GM10248 (cell line): ENCODE measurements at regions not wholly inside any gene's neighbourhood (a gene's known extent, or its start where the extent isn't known, plus 50 kb on each side); places are given as distances from the start of the nearest gene placed in this dataset.

Experiments used
- CTCF ChIA-PET: fragments of 300-600 bp; sonication (Branson Sonifier 250); formaldehyde crosslinking; extraction: SDS; loops from one replicate; lab custom pipeline; 2021; ENCODE audit warnings: antibody characterized with exemption; lab: Yijun Ruan, JAX
- POLR2A ChIA-PET: fragments of 350-650 bp; sonication (Branson Sonifier 250); formaldehyde crosslinking; extraction: SDS; loops from one replicate; lab custom pipeline; 2020; ENCODE audit warnings: antibody characterized with exemption; lab: Yijun Ruan, JAX
- DNase-seq: peaks from one replicate; pipeline ENCODE4 v3.0.0; 2012; ENCODE audit errors: extremely low spot score
- TF ChIP-seq, protein P1 (sequence below): IDR thresholded peaks from 2 replicates; pipeline ENCODE4 v1.5.1; 2012; ENCODE audit warnings: mild to moderate bottlenecking, low read depth; ENCODE audit errors: extremely low read depth, missing control alignments, control extremely low read depth

DNA sequence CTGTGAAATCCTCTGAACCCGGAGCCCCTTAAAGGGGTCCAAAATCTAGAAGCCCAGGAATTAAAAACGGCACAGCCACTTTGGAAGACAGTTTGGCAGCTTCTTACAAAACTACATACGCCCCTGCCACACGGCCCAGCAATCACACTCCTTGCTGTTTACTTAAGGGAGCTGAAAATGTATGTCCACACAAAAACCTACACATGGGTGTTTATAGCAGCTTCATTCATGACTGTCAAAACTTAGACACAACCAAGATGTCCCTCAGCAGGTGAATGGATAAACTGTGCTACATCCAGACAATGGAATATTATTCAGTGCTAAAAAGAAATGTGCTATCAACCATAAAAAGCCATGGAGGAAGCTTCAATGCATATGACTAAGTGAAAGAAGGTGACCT is 162.5 kb downstream of the NUP210 start:
- DNase-seq, result no peak
- ChIA-PET CTCF (interaction anchor here (1.4 kb wide), 1 partner anchor 165 kb away, joined by 7 read pairs; no protein-coding TSS in a partner anchor), POLR2A (no interaction called here)
- TF ChIP-seq, protein P1, sequence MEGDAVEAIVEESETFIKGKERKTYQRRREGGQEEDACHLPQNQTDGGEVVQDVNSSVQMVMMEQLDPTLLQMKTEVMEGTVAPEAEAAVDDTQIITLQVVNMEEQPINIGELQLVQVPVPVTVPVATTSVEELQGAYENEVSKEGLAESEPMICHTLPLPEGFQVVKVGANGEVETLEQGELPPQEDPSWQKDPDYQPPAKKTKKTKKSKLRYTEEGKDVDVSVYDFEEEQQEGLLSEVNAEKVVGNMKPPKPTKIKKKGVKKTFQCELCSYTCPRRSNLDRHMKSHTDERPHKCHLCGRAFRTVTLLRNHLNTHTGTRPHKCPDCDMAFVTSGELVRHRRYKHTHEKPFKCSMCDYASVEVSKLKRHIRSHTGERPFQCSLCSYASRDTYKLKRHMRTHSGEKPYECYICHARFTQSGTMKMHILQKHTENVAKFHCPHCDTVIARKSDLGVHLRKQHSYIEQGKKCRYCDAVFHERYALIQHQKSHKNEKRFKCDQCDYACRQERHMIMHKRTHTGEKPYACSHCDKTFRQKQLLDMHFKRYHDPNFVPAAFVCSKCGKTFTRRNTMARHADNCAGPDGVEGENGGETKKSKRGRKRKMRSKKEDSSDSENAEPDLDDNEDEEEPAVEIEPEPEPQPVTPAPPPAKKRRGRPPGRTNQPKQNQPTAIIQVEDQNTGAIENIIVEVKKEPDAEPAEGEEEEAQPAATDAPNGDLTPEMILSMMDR, result no peak

DNA sequence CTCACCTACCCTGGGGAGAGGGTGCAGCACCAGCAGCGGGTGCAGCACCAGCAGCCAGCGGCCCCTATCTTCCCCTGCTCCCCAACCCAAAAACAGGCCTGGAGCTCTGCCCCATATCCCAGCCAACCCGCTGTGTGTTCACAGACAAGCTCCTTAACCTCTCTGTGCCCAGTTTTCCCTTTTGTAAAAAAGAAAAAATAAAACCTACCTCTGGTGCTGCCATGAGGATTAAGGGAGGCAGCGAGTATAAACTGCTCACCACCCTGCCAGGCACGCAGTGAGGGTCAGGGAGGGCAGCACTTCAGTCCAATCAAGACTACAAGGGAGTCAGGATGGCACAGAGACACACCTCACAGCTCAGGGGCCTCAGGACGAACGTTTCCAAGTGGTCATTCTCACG is 163.3 kb downstream of the NUP210 start:
- CTCF ChIA-PET, result interaction anchor here (1.4 kb wide), 1 partner anchor 164 kb away, joined by 7 read pairs; no protein-coding TSS in a partner anchor
- TF ChIP-seq, protein P1, result no peak
- no peak for DNase-seq
- POLR2A ChIA-PET, result no interaction called here

DNA sequence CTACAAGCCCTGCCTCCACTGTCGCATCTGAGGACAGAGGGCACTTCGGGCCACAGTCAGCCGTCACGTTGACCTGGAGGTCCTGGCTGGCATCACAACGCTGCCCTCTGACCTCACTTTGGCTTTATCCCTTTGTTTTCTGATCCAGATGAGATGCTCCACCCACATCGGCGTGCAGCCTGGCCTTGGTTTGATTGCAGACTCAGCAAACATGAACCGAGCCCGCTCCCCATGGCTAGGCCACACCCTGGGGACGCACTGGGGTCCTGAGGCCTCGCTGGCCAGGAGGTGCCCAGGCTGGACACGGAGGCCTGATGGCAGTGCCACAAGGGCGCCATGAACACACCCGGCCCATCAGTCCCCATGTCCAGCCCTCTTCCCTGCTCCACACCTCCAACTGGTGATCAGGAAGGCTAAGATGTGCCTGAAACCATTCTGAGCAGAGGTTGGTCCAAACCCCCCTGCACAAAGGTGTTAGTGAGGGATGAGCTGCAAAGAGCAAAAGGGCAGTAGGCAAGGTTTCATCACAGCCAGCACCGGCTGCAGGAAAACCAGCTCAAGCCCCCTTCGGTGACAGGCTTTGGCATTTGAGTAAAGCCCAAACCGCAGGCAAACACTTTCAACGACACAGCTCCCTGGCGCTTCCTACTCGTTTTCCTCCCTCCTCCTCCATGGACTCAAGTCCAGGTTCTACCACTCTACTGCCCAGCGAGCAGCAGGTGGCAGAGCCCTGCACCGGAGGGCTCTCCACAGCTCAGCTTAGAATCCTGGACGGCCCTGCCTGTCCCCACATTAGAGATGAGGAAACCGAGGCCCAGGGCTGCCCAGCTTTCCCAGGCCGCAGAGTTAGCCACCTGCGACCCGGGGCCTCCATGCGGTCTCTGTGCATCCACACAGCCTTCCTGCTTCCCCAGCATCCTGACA is 165.8 kb downstream of the NUP210 start:
- ChIA-PET CTCF (no interaction called here), POLR2A (no interaction called here)
- DNase-seq, result no peak
- TF ChIP-seq, protein P1, result no peak

DNA sequence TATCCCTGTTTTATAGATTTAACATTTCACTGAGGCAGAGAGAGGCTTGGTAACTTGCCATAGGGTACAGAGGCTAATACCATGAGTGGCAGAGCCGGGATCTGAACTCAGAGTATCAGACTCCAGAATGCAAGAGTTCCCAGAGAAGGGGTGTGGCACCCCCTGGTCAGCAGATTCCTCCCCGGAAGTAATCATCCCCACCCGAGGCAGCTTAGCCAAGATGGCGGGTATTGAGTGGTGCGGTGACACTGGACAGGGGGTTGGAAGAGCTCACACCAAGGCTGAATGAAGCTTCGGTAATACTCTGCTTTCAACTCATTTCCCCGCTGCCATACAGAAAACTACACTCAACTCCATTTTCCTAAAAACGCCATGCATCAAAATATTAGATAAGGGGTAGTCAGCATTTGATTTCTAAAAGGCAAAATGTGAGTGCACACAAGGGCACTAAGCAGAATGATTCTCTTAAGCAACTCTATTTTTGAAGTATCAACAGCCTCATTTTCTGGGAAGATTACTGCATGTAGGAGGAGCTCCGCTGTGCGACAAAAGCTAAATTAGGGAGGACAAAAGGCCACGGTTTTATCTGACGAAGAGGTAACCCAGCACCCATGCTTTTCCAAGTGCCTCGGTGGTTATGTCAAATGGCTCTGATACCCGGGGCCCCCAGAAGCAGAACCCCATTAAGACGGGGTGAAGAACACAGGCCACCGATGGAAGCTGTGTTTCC is 166.7 kb downstream of the NUP210 start:
- POLR2A ChIA-PET, result no interaction called here
- CTCF ChIA-PET, result no interaction called here
- TF ChIP-seq, protein P1, result no peak
- DNase-seq, result no peak

DNA sequence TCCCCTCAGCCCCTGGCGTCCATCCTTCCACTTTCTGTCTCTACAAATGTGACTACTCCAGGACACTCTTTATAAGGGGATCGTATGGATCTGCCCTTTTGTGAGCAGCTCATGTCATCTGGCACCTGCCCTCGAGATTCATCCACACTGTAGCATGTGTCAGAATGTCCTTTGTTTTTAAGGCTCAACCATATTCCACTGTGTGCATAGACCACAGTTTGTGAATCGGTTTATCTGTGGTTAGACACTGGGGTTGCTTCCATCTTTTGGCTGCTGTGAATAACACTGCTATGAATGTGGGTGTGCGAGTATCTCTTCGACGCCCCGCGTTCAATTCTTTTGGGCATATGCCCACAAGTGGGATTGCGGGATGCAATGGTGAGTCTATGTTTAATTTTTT is 167.9 kb downstream of the NUP210 start:
- TF ChIP-seq, protein P1, result no peak
- DNase-seq, result no peak
- CTCF ChIA-PET, result no interaction called here
- POLR2A ChIA-PET, result no interaction called here

DNA sequence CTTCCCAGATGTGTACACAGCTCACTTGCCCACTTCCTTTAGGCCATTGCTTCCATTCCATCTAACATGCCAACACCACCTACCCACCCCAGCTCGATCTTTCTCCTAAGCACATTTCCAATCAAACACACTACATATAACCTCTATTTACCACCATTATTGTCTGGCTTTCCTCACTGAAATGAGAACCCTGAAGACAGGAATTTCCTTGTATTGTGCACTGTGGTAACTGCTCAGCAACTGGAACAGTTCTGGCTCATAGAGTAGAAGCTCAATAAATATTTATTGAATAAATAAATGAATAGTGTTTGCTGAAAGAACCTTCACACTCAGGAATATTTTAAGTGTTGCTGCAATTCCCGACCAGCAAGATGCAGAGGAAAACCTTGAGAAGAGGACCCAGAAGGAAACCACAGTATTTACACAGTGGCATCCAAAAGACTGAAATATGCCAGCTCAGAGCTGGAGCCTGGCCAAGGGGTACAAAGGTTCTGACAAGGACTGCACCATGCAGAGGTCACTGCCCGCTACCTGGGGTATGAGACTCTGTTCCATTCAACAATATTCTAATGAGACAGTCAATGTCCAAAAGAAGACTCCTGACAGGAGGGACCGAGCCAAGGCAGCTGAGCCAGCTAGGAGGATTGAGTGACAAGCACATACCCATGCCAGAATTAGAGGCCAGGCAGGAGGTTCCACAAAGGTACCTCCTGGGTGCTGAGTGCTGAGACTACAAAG is 168.8 kb downstream of the NUP210 start:
- TF ChIP-seq, protein P1, result no peak
- no peak for DNase-seq
- ChIA-PET POLR2A (no interaction called here), CTCF (no interaction called here)
